Smooth muscle cell (in vitro differentiated cells): ENCODE measurements at regions not wholly inside any gene's neighbourhood (a gene's known extent, or its start where the extent isn't known, plus 50 kb on each side); places are given as distances from the start of the nearest gene placed in this dataset.

ENCODE experiments used
- DNase-seq: peaks from one replicate; lab custom pipeline; 2025; ENCODE audit not compliant: unreplicated experiment; lab: John Stamatoyannopoulos, UW
- H2AFZ ChIP-seq: fragments of 200-600 bp; sonication (generic); 2 replicates; pipeline ENCODE4 v1.6.0; 2016; ENCODE audit warnings: antibody characterized with exemption, low read depth, mild to moderate bottlenecking
- H3F3A ChIP-seq: fragments of 200-600 bp; sonication (generic); 2 replicates; pipeline ENCODE4 v1.6.0; 2017; ENCODE audit warnings: antibody characterized with exemption, low read depth
- H3K27ac ChIP-seq: fragments of 200-600 bp; sonication (generic); 2 replicates; pipeline ENCODE4 v1.5.1; 2016; ENCODE audit warnings: low read depth, mild to moderate bottlenecking
- H3K27me3 ChIP-seq: fragments of 200-600 bp; sonication (generic); 2 replicates; pipeline ENCODE4 v1.6.1; 2016; ENCODE audit warnings: low read depth, mild to moderate bottlenecking
- H3K36me3 ChIP-seq: fragments of 200-600 bp; sonication (generic); 2 replicates; pipeline ENCODE4 v1.5.1; 2016; ENCODE audit warnings: low read depth
- H3K4me1 ChIP-seq: fragments of 200-600 bp; sonication (generic); 2 replicates; pipeline ENCODE4 v1.5.1; 2016; ENCODE audit warnings: low read depth
- H3K4me2 ChIP-seq: fragments of 200-600 bp; sonication (generic); 2 replicates; pipeline ENCODE4 v1.6.0; 2016; ENCODE audit warnings: mild to moderate bottlenecking
- H3K4me3 ChIP-seq: fragments of 200-600 bp; sonication (generic); 2 replicates; pipeline ENCODE4 v1.5.1; 2016; ENCODE audit warnings: mild to moderate bottlenecking
- H3K79me2 ChIP-seq: fragments of 200-600 bp; sonication (generic); 2 replicates; pipeline ENCODE4 v1.6.0; 2016; ENCODE audit warnings: low read depth, mild to moderate bottlenecking
- H3K9ac ChIP-seq: fragments of 200-600 bp; sonication (generic); 2 replicates; pipeline ENCODE4 v1.6.0; 2016; ENCODE audit warnings: low read depth
- H3K9me3 ChIP-seq: fragments of 200-600 bp; sonication (generic); replicated peaks from 2 replicates; pipeline ENCODE4 v1.5.1; 2016; ENCODE audit warnings: low read depth
- H4K20me1 ChIP-seq: fragments of 200-600 bp; sonication (generic); 2 replicates; pipeline ENCODE4 v1.6.0; 2016; ENCODE audit warnings: low read depth
- CTCF ChIP-seq: fragments of 200-600 bp; sonication (generic); IDR thresholded peaks from 2 replicates; pipeline ENCODE4 v1.5.1; 2017; ENCODE audit warnings: borderline replicate concordance, mild to moderate bottlenecking, antibody characterized with exemption; ENCODE audit not compliant: insufficient read depth, poor library complexity, severe bottlenecking
- WGBS: methylation state at CpG from one replicate; pipeline ENCODE4 v1.1.7; 2016; ENCODE audit warnings: low lambda C conversion rate; 5-methylcytosine and 5-hydroxymethylcytosine counted together

GRCh38 chr2:105522645-105523044, 123.8 kb upstream of the FHL2 start:
- H3K9me3 ChIP-seq: no peaks in the 10 kb centered on the region
- no peaks in the 10 kb centered on the region for H4K20me1 ChIP-seq
- no peak for TF ChIP-seq CTCF
- H3K9ac ChIP-seq: no peak overlapping the region
- no peak for DNase-seq
- no peaks in the 10 kb centered on the region for H3K79me2 ChIP-seq
- H3K4me3 ChIP-seq: no peak overlapping the region
- H3K27me3 ChIP-seq: peaks cover 6% of the 10 kb centered on the region
- no peaks in the 10 kb centered on the region for H3F3A ChIP-seq
- H3K4me1 ChIP-seq: no peaks in the 10 kb centered on the region
- H3K27ac ChIP-seq: no peak overlapping the region
- no peaks in the 10 kb centered on the region for H3K36me3 ChIP-seq
- H3K4me2 ChIP-seq: no peak overlapping the region
- 86% methylated on average over 4 of the region's 4 CpGs for WGBS
- H2AFZ ChIP-seq: no peak overlapping the region

- Histone ChIP-seq H3K79me2 (no peaks in the 10 kb centered on the region), H4K20me1 (no peaks in the 10 kb centered on the region), H3K27me3 (no peaks in the 10 kb centered on the region), H3K4me3 (no peak overlapping the region), H3K9ac (no peak overlapping the region), H3K4me1 (no peaks in the 10 kb centered on the region), H3K36me3 (no peaks in the 10 kb centered on the region), H3K4me2 (no peak overlapping the region), H3K9me3 (no peaks in the 10 kb centered on the region), H3F3A (no peaks in the 10 kb centered on the region), H2AFZ (no peak overlapping the region), H3K27ac (no peak overlapping the region)
- no peak for TF ChIP-seq CTCF
- 75% methylated on average over 6 of the region's 6 CpGs for WGBS
- DNase-seq: no peak
Observed at GRCh38 chr2:105521616-105522015, 122.8 kb upstream of the FHL2 start.

DNA sequence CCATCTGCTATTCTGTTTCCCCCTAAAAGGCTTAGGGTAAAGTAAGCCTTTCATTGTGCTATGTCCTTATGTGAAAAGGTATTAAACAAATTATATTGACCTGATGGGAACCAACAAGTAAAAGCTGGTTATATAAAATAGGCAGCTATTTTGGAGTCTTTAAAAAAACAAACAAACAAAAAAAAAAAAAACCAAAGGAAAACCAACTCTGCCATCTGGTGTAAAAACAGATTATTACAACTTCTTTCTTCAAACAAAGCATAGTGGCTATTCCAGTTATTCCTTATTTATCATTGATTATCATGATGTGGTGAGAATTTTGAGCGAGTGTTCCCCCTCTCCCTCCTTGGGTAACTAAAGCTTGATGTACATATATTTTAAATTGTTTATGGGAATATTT, 122.3 kb upstream of the FHL2 start:
- Histone ChIP-seq H3K4me2 (no peak overlapping the region), H3K9me3 (no peaks in the 10 kb centered on the region), H3K27me3 (no peaks in the 10 kb centered on the region), H3K36me3 (no peaks in the 10 kb centered on the region), H3K27ac (no peak overlapping the region), H4K20me1 (no peaks in the 10 kb centered on the region), H3F3A (no peaks in the 10 kb centered on the region), H2AFZ (no peak overlapping the region), H3K79me2 (no peaks in the 10 kb centered on the region), H3K4me1 (no peaks in the 10 kb centered on the region), H3K4me3 (no peak overlapping the region), H3K9ac (no peak overlapping the region)
- DNase-seq: no peak
- WGBS: 15% methylated on average over 1 of the region's 1 CpG
- TF ChIP-seq CTCF: peak; percentile 59

GRCh38 chr2:105519516-105519915, 120.7 kb upstream of the FHL2 start:
- H3K9ac ChIP-seq: no peak overlapping the region
- H3K27me3 ChIP-seq: no peaks in the 10 kb centered on the region
- H3K4me2 ChIP-seq: no peak overlapping the region
- no peaks in the 10 kb centered on the region for H4K20me1 ChIP-seq
- H3K27ac ChIP-seq: no peak overlapping the region
- no peaks in the 10 kb centered on the region for H3K79me2 ChIP-seq
- H2AFZ ChIP-seq: no peak overlapping the region
- no peaks in the 10 kb centered on the region for H3K9me3 ChIP-seq
- 80% methylated on average over 3 of the region's 3 CpGs for WGBS
- H3F3A ChIP-seq: no peaks in the 10 kb centered on the region
- no peaks in the 10 kb centered on the region for H3K36me3 ChIP-seq
- H3K4me1 ChIP-seq: no peaks in the 10 kb centered on the region
- H3K4me3 ChIP-seq: no peak overlapping the region
- no peak for TF ChIP-seq CTCF
- no peak for DNase-seq
